NAMALWA (cell line): ENCODE measurements at regions not wholly inside any gene's neighbourhood (a gene's known extent, or its start where the extent isn't known, plus 50 kb on each side); places are given as distances from the start of the nearest gene placed in this dataset.
"Not testable (repeated sequence)": the region's sequence is repeated elsewhere in the genome, so short reads cannot be mapped to it uniquely, and the experiment has no call there.

Source experiments
- DNase-seq: peaks from one replicate; pipeline ENCODE4 v3.0.0-alpha.2; 2015; ENCODE audit warnings: low spot score

DNA sequence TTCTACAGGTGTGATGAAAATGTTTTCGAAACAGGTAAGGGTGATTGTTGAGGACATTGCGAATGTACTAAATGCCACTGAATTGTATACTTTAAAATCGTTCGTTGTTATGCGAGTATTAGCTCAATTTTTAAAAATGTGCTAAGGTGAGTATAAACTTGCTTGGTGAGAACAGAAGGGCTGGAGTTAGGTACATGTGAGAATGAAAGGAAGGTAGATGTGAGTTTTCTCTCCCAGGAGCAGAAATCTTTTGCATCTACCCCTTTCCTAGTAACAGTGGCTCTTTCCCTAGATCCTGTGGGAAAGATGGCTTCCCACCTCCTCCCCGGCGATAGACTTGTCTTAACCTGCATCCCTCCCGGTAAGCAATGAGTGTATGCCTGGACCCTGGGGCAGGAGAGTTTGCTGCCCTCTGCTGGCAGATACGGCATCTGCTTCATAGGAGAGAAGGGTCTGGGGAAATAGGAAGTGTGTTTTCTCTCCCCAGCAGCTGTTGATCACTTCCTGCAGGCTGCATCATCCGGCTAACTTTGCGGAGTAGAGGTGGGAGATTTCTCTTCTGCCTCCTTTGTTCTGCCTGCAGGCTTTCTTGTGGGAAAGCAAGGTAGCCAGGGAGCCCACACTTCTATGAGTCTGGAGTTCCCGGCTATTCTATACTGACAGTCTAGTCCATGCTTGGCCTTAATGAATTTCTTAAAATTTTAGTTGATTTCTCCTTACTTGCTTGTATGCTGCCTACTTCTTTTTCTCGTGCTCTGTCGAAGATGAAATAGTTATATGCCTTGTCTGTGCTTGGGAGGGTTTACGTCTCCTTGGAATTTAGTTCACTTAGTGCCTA is 373.3 kb upstream of the SEMA6A start:
- DNase-seq = peak; percentile 91

DNA sequence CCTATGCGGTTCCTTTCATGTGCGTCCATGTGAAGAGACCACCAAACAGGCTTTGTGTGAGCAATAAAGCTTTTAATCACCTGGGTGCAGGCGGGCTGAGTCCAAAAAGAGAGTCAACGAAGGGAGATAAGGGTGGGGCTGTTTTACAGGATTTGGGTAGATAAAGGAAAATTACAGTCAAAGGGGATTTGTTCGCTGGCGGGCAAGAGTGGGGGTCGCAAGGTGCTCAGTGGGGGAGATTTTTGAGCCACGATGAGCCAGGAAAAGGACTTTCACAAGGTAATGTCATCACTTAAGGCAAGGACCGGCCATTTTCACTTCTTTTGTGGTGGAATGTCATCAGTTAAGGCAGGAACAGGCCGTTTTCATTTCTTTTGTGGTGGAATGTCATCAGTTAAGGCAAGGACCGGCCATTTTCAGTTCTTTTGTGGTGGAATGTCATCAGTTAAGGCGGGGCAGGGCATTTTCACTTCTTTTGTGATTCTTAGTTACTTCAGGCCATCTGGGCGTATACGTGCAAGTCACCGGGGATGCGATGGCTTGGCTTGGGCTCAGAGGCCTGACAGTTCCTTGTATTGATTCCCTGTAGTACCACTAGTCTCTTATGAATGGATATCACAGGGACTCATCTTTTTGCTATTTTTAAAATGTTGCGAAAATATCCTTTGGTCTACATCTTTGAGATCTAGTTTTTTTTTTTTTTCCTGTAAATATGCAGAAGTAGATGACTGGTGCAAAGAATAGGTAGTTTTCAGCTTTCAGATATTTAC is 371.2 kb upstream of the SEMA6A start:
- DNase-seq = not testable (repeated sequence)

DNA sequence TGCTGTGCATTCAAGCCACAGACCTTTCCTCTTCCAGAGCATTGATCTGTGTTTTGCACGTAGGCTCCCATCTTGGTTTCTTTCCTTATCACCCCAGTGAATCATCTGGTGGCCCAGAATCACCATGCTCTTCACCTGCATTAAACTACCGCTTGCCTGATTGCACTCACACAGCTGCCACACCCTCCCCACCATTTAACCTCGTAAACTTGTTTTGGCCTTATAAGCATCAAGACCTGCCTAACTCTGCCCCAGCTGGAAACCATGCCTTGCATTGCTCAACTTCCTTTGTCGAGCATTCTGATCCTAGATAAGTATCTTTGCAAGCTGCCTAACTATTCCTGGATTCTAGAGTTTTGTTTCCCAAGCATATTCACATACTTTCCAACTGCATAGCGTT is 369.6 kb upstream of the SEMA6A start:
- no peak for DNase-seq

DNA sequence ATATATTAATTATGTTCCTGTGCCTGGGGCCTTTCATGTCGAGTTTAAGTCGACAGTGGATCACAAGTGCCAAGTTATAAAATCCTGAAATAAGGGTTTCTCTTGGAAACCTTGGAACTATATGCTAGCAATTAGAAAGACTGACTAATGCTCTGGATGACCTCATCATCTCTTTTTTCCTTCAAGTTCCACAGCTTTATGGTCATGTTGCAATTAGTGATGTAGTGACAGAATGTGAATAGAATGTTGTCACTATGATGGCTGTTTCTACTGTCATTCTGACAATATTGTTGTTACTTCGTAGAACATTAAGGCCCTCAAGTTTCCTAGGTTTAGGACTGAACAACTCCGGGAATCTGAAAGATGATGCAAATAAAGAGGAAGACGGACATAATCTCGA is 368.0 kb upstream of the SEMA6A start:
- no peak for DNase-seq

DNA sequence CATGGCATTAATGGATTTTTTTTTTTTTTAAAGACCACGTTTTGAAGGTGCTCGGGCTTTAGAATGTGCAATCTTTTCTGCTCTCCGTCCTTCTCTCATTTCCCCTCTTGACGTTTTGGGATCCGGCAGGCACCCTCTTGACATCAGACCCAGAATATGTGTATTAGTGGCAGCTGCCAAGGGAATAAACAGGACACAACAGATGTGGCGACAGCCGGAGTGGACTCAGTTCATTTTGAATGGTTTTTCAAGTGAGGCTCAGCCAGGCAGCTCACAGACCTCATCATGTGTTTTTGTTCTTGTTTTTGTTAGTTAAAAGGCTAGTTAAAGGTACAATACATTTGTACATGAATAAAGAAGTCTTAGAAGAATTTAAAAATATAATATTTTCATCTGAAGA is 365.0 kb upstream of the SEMA6A start:
- DNase-seq = no peak

DNA sequence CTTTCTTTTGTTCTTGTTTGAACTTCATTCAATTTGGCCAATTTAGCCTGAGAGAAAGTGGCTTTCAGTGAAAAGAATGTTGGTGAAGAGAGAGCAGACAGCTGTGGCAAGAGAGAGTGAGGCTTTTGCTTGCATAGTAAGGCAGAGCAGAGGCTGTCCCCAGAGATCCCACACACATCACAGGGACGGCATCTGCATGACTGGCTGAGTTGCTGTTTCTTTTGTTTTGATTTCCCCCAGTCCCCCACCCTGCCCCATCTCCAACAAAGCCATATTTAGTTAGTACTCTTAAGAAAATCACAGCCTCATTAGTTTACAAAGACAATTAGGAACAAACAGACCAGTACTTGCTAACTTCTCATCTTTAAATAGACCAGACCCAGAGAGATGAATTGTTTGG is 363.9 kb upstream of the SEMA6A start:
- no peak for DNase-seq

DNA sequence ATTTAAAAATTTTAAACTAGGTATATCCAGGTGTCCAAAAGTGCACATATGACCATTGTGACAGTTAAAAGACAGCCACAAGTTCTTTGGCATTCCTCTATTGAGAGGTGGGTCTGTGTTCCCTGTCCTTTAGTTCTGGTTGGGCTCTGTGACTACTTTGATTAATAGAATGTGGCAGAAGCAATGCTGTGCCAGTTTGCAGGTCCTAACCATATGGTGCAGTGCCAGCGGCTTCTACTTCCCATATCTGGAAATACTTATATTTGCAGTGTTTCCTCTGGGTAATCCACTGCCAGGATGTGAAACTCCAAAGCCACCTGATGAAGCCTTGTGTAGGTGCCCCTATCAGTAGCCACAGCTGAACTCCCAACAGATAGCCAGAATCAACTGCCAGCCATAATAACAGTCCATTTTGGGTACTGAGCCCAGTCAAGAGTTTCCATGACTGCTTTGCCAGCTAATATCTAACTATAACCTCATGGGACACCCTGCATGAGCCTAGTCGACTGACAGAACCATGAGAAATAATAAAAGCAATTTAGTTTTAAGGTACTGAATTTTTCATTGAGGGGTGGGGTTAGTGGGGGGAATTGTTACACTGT is 361.0 kb upstream of the SEMA6A start:
- no peak for DNase-seq

DNA sequence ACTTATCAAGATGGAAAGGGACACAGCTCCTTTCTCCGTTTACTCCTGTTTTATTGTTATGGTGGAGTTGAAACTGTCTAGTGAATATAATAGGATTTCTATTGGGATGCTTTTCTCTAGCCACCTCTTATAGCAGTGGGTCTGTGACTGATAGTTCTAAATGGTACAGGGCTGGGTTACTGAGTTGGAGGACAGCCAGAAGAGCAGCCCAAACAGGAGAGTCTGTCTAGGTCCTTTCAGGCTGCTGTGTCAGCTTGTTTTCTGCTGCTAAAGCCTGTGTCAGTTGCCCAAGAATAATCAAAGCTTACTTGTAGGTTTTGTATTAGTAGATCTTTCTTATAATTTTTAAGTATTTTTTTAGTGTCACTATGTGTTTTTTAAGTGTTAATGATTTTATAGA is 356.0 kb upstream of the SEMA6A start:
- no peak for DNase-seq

DNA sequence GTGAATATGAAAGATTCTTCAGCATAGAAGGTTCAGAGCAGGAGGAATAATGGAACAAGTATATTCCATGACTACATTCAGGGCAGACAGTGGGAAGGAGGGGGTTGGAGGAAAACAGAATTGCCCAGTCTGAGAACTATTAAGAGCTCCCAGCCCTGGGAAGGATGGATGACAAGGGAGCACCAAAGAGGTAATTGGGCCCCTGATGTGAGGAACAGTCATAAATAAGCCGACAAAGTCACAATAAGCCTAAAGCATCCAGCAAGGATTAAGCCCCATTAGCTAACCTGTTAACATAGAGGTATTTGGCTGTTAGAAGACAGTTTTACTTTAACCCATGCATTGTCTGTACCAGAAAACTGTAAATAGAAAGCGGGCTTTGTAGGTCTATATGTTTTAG is 348.7 kb upstream of the SEMA6A start:
- no peak for DNase-seq

DNA sequence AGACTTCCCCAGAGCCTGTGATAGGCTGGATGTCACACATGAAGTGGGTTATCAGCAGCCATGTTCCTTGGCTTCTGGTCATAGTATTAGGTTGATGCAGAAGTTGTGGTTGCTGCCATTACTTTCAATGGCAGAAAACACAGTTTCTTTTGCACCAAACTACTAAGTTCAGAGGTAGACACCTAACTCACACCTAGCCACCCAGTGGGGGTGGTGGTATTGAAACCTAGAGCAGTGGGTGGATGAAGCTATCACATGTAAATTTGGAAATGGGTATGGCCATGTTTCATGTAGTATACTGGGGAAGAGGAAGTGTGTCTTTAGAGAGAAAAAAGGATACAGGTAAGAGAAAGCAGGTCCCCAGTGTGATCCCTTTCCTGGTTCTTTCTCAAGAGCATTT is 347.9 kb upstream of the SEMA6A start:
- DNase-seq = no peak

DNA sequence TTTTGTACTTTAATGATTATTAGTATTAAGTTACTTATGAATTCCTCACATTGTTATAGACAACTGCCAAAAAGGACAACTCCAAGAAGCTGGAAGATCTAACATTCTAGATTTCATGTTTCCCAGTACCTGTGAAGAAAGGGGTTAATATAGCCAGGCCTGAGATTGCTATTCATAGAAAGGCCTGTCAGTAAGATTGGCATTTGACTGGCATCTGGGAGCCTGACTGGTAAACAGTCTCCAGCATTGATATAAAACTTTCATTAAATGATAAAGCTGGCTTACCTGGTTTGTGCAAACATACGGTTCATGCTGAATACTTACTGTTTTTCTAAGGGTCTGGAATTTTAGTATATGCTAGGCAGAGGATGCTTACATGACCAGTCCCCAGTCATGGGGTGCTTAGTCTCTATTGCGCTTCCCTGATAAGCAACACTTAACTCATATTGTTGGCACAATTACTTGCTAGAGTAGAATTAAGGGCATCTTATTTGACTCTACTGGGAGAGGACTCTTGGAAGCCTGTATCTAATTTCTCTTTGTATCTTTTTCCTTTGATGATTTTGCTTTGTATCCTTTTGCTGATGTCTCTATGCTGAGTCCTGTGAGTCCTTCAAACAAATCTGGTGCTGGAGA is 340.4 kb upstream of the SEMA6A start:
- no peak for DNase-seq

DNA sequence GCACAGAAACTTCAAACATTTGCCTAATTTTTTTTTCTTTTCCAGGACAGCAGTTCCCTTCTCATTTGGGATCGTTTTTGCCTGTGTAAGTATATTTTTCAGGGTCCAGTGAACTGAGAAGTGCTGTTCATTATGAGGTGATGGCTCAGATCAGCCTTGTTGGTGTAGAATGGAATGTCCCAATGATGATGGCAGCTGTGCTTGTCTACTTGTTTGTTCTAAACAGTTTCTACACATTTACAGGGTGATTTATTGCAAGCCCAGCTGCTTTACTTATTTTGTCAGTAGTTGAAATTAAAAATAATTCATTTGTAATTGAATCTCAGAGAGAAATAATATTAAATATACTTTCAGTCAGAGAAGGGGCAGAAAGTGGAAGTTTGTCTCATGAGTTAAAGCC is 337.6 kb upstream of the SEMA6A start:
- no peak for DNase-seq

DNA sequence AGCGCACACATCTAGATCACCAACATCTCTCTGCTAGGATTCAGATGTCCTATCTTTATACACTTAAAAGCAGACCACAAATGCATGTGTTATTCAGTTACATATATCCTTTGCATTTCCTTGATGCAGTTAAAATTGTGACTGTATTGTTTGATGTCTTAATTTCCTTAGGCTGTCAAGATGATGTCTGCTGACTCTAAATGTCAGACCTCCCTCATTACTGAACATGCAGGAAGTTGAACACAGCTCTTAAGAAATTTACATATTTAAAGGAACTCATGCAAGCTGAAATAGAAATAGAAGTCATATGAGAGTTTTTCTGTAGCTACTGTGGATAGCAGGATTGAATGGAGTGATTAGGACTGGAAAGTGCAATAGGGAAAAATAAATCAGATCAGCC is 336.5 kb upstream of the SEMA6A start:
- peak; percentile 57 for DNase-seq

DNA sequence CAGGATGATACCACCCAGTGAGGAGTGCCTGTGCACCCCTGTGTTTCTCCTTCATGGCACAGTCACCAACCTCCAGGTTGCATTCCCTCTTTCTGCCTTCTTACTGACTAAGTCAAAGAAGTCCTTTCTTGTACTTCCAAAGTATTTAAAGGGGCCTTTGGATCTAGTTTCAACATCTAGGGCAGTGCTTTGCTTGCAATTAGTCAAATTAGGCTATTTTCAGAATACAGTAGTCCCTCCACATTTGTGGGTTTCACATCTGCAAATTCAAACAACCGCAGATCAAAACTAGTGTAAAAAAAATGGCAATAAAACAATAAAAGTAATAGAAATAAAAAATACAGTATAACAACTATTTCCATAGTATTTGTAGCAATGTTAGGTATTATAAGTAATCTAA is 333.9 kb upstream of the SEMA6A start:
- peak; percentile 55 for DNase-seq

DNA sequence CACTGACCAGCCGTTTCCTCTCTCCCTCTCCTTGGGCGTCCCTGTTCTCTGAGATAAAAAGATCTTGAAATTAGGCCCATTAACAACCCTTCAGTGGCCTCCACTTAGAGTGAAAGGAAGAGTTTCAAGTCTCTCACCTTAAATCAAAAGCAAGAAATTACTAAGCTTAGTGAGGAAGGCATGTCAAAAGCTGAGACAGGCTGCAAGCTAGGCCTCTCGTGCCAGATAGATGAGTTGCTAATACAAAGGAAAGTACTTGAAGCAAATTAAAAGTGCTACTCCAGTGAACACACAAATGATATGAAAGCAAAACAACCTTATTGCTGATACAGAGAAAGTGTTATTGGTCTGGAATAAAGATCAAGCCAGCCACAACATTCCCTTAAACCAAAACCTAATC is 331.3 kb upstream of the SEMA6A start:
- DNase-seq = no peak

DNA sequence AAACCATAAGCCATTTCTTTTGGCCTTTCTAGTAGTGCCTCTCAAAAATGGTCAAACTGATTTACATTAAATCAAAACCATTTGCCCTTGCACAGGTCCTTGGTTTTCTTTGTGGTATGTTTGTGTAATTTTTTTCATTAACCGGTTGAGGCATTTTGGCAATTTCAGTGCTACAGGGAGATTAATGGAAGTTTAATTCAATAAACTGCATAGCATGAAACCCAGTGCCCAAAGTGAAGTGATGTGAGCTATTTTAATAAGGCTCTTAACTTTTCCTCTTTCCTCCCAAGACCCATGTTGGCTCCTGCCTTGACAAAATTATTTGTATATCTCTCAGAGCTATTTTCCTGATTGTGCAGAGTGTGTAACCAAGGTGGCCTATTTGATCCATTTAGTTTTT is 326.2 kb upstream of the SEMA6A start:
- DNase-seq = no peak

DNA sequence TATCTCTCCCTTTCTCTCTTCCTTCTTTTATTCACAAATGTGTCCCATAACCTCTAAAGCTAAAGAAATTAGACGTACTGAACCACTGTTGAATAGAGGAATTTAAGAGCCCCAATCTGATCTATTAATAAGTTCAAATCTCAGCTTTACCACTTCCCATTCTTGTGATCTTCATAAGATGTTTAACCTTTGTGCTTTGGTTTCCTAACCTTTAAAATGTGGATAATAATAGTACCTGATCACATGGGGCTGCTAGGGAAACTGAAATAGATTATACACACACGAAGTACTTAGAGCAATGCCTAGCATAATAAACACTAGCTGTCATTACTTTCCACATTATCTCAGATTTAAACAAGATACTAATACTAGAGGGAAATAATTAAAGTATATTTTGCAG is 324.3 kb upstream of the SEMA6A start:
- no peak for DNase-seq

DNA sequence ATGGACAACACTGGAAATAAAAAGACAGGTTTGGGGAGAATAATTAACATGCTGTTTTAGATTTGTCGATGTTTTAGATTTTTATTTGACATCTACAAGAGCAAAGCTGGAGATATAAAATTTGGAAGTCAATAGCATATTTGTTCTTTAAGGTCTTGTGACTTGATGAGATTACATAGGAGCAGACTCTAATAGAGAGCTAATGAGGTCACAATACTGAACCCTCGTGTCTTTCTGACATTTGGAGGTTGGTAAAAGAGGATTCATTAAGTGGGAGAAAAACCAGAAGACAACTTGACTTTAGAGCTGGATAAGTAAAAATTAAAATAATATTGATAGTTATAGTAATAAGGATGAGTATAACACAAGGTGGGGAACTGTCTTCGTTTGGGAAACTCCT is 322.7 kb upstream of the SEMA6A start:
- no peak for DNase-seq

DNA sequence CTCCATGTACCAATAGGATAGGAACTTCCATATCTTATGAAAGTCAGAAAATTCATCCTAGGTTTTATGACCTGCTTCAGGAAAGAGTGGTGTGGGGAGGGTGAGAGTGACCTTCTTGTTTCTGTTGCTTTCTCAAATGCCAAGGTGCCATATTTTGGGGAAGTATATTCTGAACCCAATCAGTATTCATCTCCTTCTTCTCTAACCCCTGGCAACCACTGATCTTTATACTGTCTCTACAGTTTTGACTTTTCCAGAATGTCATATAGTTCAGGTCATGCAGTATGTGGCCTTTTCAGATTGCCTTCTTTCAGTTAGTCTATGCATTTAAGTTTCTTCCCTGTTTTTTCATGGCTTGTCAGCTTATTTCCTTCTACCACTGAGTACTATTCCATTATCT is 321.4 kb upstream of the SEMA6A start:
- DNase-seq = no peak

DNA sequence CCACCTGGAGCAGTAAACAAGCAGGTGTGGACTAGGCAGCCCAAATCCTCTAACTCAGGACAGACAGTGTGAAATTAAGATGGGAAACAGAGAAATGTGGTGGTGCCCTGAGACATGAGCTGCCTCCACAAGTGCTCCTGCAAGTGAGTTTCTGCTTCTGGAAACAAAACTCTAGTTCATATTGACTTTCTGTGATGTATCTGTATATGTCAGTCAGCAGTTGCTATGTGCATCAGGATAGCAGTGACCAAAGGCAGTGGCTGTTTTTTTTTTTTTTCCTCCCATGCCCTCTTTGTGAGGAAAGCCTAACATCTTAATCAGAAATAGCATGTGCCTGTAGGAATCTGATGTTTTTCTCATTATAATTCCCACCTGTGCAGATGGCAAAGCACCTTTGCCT is 318.4 kb upstream of the SEMA6A start:
- DNase-seq = no peak

DNA sequence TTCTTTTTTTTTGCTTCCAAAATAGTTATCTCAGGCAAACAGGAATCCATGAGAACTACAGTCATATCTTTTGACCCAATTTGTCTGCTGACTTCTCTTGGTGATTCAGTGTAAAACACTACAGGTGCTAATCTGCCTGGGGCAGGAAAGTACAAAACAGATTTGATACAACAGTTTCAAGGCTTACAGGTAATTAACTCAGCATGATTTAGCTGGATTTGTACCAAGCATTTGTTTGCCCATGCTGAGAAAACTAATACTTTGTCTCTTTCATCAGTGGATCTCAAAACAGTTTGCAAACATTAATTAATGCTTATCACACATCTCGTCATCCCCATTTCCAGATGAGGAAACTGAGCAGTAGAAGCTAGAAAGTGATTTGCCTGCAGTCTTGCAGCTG is 312.5 kb upstream of the SEMA6A start:
- peak; percentile 31 for DNase-seq

DNA sequence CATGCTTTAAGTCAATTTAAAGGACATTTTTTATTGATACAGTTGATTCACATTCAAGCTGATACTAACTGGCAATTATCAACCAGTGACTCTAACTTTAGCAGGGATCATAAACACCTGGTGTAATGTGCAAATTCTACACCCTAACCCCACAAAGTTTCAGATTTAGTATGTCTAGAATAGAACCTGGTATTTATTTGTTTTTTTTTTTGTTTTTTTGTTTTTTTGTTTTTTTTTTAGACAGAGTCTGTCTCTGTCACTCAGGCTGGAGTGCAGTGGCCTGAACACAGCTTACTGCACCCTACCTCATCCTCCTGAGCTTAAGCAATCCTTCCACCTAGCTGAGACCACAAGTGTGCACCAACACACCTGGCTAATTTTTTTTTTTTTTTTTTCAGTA is 311.2 kb upstream of the SEMA6A start:
- no peak for DNase-seq

DNA sequence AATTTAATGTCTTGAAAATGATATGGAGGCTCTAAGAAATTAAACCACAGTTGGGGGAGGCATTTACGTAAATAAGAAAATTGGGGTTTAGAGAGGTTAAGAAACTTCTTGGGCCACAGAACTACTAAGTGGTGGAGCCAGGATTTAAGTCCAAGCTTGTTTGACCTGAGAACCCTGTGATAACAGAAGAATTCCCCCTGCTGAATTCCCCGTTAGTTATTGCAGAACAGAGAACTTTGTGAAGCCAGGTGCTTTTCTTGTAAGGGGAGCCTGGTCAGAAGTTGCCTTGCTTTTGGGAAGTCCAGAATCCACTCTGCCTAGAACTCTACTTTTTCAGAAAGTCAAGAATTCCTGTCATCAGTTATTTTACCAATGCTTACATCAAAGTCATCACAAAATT is 309.3 kb upstream of the SEMA6A start:
- no peak for DNase-seq
